GM19397 (cell line): ENCODE measurements at regions not wholly inside any gene's neighbourhood (a gene's known extent, or its start where the extent isn't known, plus 50 kb on each side); places are given as distances from the start of the nearest gene placed in this dataset.
"Not testable (repeated sequence)": the region's sequence is repeated elsewhere in the genome, so short reads cannot be mapped to it uniquely, and the experiment has no call there.

Experiments
- ATAC-seq: cut with Tn5 transposase; IDR thresholded peaks from one replicate; pipeline ENCODE4 v1.9.1; 2021; ENCODE audit warnings: mild to moderate bottlenecking, moderate library complexity; ENCODE audit not compliant: unreplicated experiment

- no peak for ATAC-seq
These were observed 512.7 kb downstream of the SLCO4C1 start for GRCh38 chr5:101783241-101784013.

GRCh38 chr5:101782352-101783103, 513.6 kb downstream of the SLCO4C1 start:
- no peak for ATAC-seq

GRCh38 chr5:101751105-101751504, 545.0 kb downstream of the SLCO4C1 start:
- no peak for ATAC-seq

- peak; percentile 66 for ATAC-seq
These were observed 553.1 kb downstream of the SLCO4C1 start for GRCh38 chr5:101743000-101743399.

GRCh38 chr5:101728933-101729332, 567.2 kb downstream of the SLCO4C1 start:
- ATAC-seq: no peak

- ATAC-seq: no peak
These were observed 574.5 kb downstream of the SLCO4C1 start for GRCh38 chr5:101721543-101721942.

GRCh38 chr5:101720033-101720432, 576.1 kb downstream of the SLCO4C1 start:
- ATAC-seq: no peak

- no peak for ATAC-seq
These were observed 578.4 kb downstream of the SLCO4C1 start for GRCh38 chr5:101717721-101718120.

- ATAC-seq: no peak
These were observed 579.1 kb downstream of the SLCO4C1 start for GRCh38 chr5:101716941-101717340.

GRCh38 chr5:101715790-101716189, 580.3 kb downstream of the SLCO4C1 start:
- ATAC-seq: not testable (repeated sequence)

- no peak for ATAC-seq
These were observed 606.8 kb downstream of the SLCO4C1 start for GRCh38 chr5:101689306-101689705.

- ATAC-seq: no peak
These were observed 607.9 kb downstream of the SLCO4C1 start for GRCh38 chr5:101688156-101688555.

- no peak for ATAC-seq
These were observed 608.6 kb downstream of the SLCO4C1 start for GRCh38 chr5:101687349-101687985.

GRCh38 chr5:101686536-101687157, 609.4 kb downstream of the SLCO4C1 start:
- ATAC-seq: no peak

- ATAC-seq: no peak
These were observed 616.3 kb downstream of the SLCO4C1 start for GRCh38 chr5:101679816-101680215.

GRCh38 chr5:101678481-101679193, 617.4 kb downstream of the SLCO4C1 start:
- peak; percentile 79 for ATAC-seq

- ATAC-seq: no peak
These were observed 618.1 kb downstream of the SLCO4C1 start for GRCh38 chr5:101677961-101678360.

- ATAC-seq: no peak
These were observed 619.4 kb downstream of the SLCO4C1 start for GRCh38 chr5:101676646-101677045.

GRCh38 chr5:101675510-101676219, 620.4 kb downstream of the SLCO4C1 start:
- no peak for ATAC-seq

GRCh38 chr5:101673120-101673519, 623.0 kb downstream of the SLCO4C1 start:
- ATAC-seq: no peak
